ENCODE measurements at regions not wholly inside any gene's neighbourhood (a gene's known extent, or its start where the extent isn't known, plus 50 kb on each side); places are given as distances from the start of the nearest gene placed in this dataset.
"Not testable (repeated sequence)": the region's sequence is repeated elsewhere in the genome, so short reads cannot be mapped to it uniquely, and the experiment has no call there.

DNA sequence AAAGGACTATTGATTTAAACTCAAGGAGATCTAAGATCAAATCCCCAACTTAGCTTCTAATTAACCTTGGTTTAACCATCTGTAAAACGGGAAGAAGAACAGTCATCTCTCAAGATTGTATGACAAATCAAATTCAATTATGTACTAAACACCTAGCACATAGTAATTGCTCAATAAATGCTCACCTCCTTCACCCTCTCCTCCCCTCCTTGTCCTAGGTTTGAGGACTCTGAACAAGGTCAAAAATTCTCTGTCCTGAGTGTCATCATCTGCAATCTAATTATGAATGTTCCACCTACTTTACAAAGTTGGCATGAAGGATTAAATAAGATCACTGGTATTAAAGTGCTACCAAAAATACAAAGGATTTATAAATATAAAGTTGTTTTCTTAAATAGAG, 320.1 kb upstream of the PPARGC1A start:
- DNase-seq (ENCODE audit: low read depth in 1 of 2, low spot score in 1 of 2) (no peak), FAIRE-seq (no peak), ATAC-seq (no peak)
- WGBS (ENCODE audit: missing lambda C conversion rate), result 0% methylated on average over 1 of the region's 1 CpG
- H3K4me3 ChIP-seq, result no peak overlapping the region
- TF ChIP-seq SMC3 (IDR thresholded peaks at IDR 0.05), result no peak
- ChIA-PET CTCF (no interaction called here), POLR2A (no interaction called here)
- H3K27ac ChIP-seq, result peak overlapping the region; percentile 55 to 78; a peak in 5 of 6 replicates
- H3K4me1 ChIP-seq, result peaks cover 15% of the 10 kb centered on the region
- no peaks in the 10 kb centered on the region for H3K9me3 ChIP-seq
- peak overlapping the region; percentile 52; the same call in 2 of the 3 replicates for H3K4me2 ChIP-seq

GRCh38 chr4:24209131-24209530, 319.3 kb upstream of the PPARGC1A start:
- TF ChIP-seq POLR2AphosphoS2 (conservative IDR thresholded peaks at IDR 0.05; ENCODE audit: low read length) (no peak), CBX8 (IDR thresholded peaks at IDR 0.05) (no peak), ZFP36 (IDR thresholded peaks at IDR 0.05; ENCODE audit: borderline replicate concordance, partially characterized antibody) (no peak), JUNB (IDR thresholded peaks at IDR 0.05) (no peak), ELK1 (IDR thresholded peaks at IDR 0.05; ENCODE audit: low read depth, low read length) (no peak), MYC (IDR thresholded peaks at IDR 0.05; ENCODE audit: borderline replicate concordance, low read length) (no peak)
- ChIA-PET CTCF (no interaction called here), POLR2A (no interaction called here)
- Histone ChIP-seq H3K27ac (peak overlapping the region; percentile 54 to 78), H3K9me3 (no peaks in the 10 kb centered on the region), H3K4me3 (no peak overlapping the region), H3K4me1 (peaks cover 15% of the 10 kb centered on the region), H3K4me2 (no peak overlapping the region)
- 59% methylated on average over 3 of the region's 3 CpGs for WGBS (ENCODE audit: missing lambda C conversion rate)
- FAIRE-seq (no peak), DNase-seq (ENCODE audit: low read depth in 1 of 2, low spot score in 1 of 2) (no peak), ATAC-seq (no peak)

GRCh38 chr4:24208691-24209090, 318.8 kb upstream of the PPARGC1A start:
- Histone ChIP-seq H3K4me1 (peaks cover 15% of the 10 kb centered on the region), H3K4me3 (no peak overlapping the region), H3K4me2 (no peak overlapping the region), H3K9me3 (no peaks in the 10 kb centered on the region), H3K27ac (peak overlapping the region; percentile 54 to 78; a peak in 5 of 6 replicates)
- ChIA-PET POLR2A (no interaction called here), CTCF (no interaction called here)
- TF ChIP-seq NFE2L2 (conservative IDR thresholded peaks at IDR 0.05; ENCODE audit: low read length), result no peak
- TF ChIP-seq HEYL (CRISPR knock-in tag; IDR thresholded peaks at IDR 0.05), result no peak
- no peak for TF ChIP-seq JUN (IDR thresholded peaks at IDR 0.05)
- TF ChIP-seq CHD4 (IDR thresholded peaks at IDR 0.05; ENCODE audit: borderline replicate concordance), result no peak
- TF ChIP-seq CBX8 (IDR thresholded peaks at IDR 0.05), result no peak
- TF ChIP-seq, protein P1, sequence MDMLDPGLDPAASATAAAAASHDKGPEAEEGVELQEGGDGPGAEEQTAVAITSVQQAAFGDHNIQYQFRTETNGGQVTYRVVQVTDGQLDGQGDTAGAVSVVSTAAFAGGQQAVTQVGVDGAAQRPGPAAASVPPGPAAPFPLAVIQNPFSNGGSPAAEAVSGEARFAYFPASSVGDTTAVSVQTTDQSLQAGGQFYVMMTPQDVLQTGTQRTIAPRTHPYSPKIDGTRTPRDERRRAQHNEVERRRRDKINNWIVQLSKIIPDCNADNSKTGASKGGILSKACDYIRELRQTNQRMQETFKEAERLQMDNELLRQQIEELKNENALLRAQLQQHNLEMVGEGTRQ (IDR thresholded peaks at IDR 0.05), result no peak
- TF ChIP-seq MAFK (IDR thresholded peaks at IDR 0.05; ENCODE audit: partially characterized antibody), result peak; percentile 68
- ATAC-seq, result no peak
- no peak for DNase-seq (ENCODE audit: low read depth in 1 of 2, low spot score in 1 of 2)
- WGBS (ENCODE audit: missing lambda C conversion rate), result 41% methylated on average over 3 of the region's 3 CpGs
- no peak for FAIRE-seq

- H3K4me2 ChIP-seq; DNase-seq (ENCODE audit: low read depth in 1 of 2, low spot score in 1 of 2); H3K27ac ChIP-seq; H3K4me3 ChIP-seq; ATAC-seq; H3K4me1 ChIP-seq; FAIRE-seq; POLR2A ChIA-PET; CTCF ChIA-PET; H3K9me3 ChIP-seq: not testable (repeated sequence)
- 54% methylated on average over 8 of the region's 8 CpGs for WGBS (ENCODE audit: missing lambda C conversion rate)
Observed at GRCh38 chr4:24204708-24205107, 314.9 kb upstream of the PPARGC1A start.

DNA sequence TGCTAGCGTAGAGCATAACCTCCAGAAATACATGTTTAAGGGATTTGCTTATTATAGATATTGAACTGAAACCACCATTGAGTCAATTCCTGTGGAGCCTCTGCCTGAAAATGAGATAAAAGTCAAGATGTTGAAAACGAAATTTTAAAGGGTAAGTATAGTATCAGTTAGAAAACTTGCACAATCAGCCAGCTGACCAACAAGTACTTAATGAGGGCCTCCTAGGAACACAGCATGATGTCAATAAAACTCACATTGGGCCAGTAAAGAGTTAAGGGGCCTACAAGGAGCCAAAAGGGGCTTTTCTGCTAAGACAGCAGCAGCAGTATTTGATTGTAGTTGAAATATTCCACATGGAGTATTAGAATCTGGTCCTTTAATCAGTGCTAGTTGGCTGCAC, 314.1 kb upstream of the PPARGC1A start:
- Histone ChIP-seq H3K4me2 (no peak overlapping the region), H3K4me1 (no peaks in the 10 kb centered on the region), H3K9me3 (no peaks in the 10 kb centered on the region), H3K4me3 (no peak overlapping the region), H3K27ac (no peak overlapping the region)
- FAIRE-seq (no peak), ATAC-seq (no peak), DNase-seq (ENCODE audit: low read depth in 1 of 2, low spot score in 1 of 2) (no peak)
- ChIA-PET POLR2A (no interaction called here), CTCF (no interaction called here)
- TF ChIP-seq, protein P2, sequence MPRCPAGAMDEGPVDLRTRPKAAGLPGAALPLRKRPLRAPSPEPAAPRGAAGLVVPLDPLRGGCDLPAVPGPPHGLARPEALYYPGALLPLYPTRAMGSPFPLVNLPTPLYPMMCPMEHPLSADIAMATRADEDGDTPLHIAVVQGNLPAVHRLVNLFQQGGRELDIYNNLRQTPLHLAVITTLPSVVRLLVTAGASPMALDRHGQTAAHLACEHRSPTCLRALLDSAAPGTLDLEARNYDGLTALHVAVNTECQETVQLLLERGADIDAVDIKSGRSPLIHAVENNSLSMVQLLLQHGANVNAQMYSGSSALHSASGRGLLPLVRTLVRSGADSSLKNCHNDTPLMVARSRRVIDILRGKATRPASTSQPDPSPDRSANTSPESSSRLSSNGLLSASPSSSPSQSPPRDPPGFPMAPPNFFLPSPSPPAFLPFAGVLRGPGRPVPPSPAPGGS (IDR thresholded peaks at IDR 0.05), result no peak
- no peak for TF ChIP-seq HEYL (CRISPR knock-in tag; IDR thresholded peaks at IDR 0.05)
- no peak for TF ChIP-seq TFCP2L1 (CRISPR knock-in tag; IDR thresholded peaks at IDR 0.05)
- TF ChIP-seq FOXS1 (CRISPR knock-in tag; IDR thresholded peaks at IDR 0.05), result no peak
- WGBS (ENCODE audit: missing lambda C conversion rate), result 11% methylated on average over 2 of the region's 2 CpGs

Data from A549 (cell line).